Lung (tissue), 11 donors: ENCODE measurements at regions not wholly inside any gene's neighbourhood (a gene's known extent, or its start where the extent isn't known, plus 50 kb on each side); places are given as distances from the start of the nearest gene placed in this dataset.

Source experiments
- ATAC-seq: fragments of 200-7000 bp; cut with Tn5 transposase; one replicate; pipeline ENCODE4 v1.9.1; 2020; ENCODE audit warnings: moderate number of reproducible peaks; ENCODE audit not compliant: insufficient read depth, low FRiP score
- DNase-seq, 3 donors: peaks; one replicate each; pipeline ENCODE4 v3.0.0-alpha.2; 2013 to 2017
- H3K27ac ChIP-seq, 2 donors: one replicate each; pipeline ENCODE4 v1.5.1; 2013; ENCODE audit warnings: mild to moderate bottlenecking in 2 of 2, moderate library complexity in 2 of 2, control low read depth in 1 of 2, inconsistent platforms in 1 of 2, low read depth in 1 of 2, low read length in 1 of 2
- H3K27me3 ChIP-seq, 3 donors: one replicate each; pipeline ENCODE4 v1.5.1; 2013; ENCODE audit warnings: low read length in 2 of 3; ENCODE audit not compliant: control insufficient read depth in 3 of 3, insufficient read depth in 3 of 3
- H3K36me3 ChIP-seq, 4 donors: one replicate each; pipeline ENCODE4 v1.5.1; 2013; ENCODE audit warnings: low read length in 4 of 4, mild to moderate bottlenecking in 1 of 4, moderate library complexity in 1 of 4; ENCODE audit not compliant: control insufficient read depth in 4 of 4, insufficient read depth in 4 of 4
- H3K4me1 ChIP-seq, 5 donors: one replicate each; pipeline ENCODE4 v1.5.1; 2013; ENCODE audit warnings: low read length in 5 of 5, mild to moderate bottlenecking in 2 of 5, moderate library complexity in 1 of 5; ENCODE audit not compliant: control insufficient read depth in 5 of 5, insufficient read depth in 5 of 5
- H3K4me3 ChIP-seq: one replicate; pipeline ENCODE4 v1.5.1; 2013; ENCODE audit warnings: mild to moderate bottlenecking, control low read depth, moderate library complexity
- H3K9ac ChIP-seq, 2 donors: one replicate each; pipeline ENCODE4 v1.5.1; 2013; ENCODE audit warnings: low read length in 2 of 2, control low read depth in 1 of 2; ENCODE audit not compliant: insufficient read depth in 1 of 2
- H3K9me3 ChIP-seq, 4 donors: one replicate each; pipeline ENCODE4 v1.5.1; 2013; ENCODE audit warnings: low read length in 3 of 4, mild to moderate bottlenecking in 1 of 4, moderate library complexity in 1 of 4; ENCODE audit not compliant: control insufficient read depth in 4 of 4, insufficient read depth in 3 of 4
- WGBS, 2 donors: extraction: QIAGEN DNeasy Blood & Tissue Kit; methylation state at CpG; one replicate each; pipeline ENCODE4 v1.1.7; 2013; 5-methylcytosine and 5-hydroxymethylcytosine counted together
- TF ChIP-seq, protein P1 (sequence below): IDR thresholded peaks from 2 replicates; pipeline ENCODE4 v1.5.1; 2012; ENCODE audit warnings: mild to moderate bottlenecking; ENCODE audit errors: control extremely low read depth, extremely low read depth
- donor health status: control.
- donor health status: control.
- donor health status: Bipolar disorder and iron deficiency.
- donor health status: healthy.
- donor health status: DM: yes; HTN: yes; CAD: no.

DNA sequence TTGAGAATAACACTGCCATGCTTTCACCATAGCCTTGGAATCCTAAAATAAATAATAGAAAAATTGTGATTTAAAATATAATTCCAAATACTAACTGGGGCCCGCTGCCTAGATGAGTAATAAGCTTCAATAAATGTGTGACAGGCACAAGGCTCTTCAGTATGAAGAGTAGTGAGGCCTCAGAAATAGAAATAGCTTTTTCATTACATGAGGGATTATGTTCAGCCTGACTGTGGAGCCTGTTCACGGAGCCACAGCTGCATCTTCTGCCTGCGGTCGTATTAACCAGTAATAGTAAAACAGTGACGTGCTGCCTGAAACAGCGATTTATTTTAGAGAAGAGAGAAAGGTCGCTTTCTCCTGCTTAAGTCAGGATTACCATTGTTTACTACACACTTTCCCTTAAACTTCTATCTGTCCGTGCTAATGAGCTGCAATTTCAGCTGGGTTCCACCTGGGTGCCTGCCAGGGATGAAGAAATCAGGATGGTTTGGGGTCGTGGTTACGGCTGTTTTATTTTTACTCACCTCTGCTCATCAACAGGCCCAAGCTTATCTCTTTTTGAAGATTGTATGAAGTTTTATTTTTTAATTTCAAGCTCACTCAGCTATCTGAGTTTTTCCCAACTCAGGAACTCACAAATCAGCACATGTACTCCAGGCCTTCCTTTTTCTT, 284.9 kb upstream of the WWC1 start:
- TF ChIP-seq, protein P1, sequence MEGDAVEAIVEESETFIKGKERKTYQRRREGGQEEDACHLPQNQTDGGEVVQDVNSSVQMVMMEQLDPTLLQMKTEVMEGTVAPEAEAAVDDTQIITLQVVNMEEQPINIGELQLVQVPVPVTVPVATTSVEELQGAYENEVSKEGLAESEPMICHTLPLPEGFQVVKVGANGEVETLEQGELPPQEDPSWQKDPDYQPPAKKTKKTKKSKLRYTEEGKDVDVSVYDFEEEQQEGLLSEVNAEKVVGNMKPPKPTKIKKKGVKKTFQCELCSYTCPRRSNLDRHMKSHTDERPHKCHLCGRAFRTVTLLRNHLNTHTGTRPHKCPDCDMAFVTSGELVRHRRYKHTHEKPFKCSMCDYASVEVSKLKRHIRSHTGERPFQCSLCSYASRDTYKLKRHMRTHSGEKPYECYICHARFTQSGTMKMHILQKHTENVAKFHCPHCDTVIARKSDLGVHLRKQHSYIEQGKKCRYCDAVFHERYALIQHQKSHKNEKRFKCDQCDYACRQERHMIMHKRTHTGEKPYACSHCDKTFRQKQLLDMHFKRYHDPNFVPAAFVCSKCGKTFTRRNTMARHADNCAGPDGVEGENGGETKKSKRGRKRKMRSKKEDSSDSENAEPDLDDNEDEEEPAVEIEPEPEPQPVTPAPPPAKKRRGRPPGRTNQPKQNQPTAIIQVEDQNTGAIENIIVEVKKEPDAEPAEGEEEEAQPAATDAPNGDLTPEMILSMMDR, result no peak
- peak overlapping the region in 1 of 2 donors; percentile 82 for H3K9ac ChIP-seq
- DNase-seq, result peak; percentile 38 to 72 (median 67)
- peak overlapping the region in 1 of 2 donors; percentile 65 for H3K27ac ChIP-seq
- H3K36me3 ChIP-seq, result no peaks in the 10 kb centered on the region
- no peak overlapping the region for H3K4me3 ChIP-seq
- peaks cover 0 to 38% (median 12%) of the 10 kb centered on the region in 5 donors for H3K4me1 ChIP-seq
- H3K27me3 ChIP-seq, result peaks cover 0 to 4% (median 0%) of the 10 kb centered on the region in 3 donors
- no peak for ATAC-seq
- no peaks in the 10 kb centered on the region for H3K9me3 ChIP-seq
- 72 to 76% methylated on average over 10 of the region's 10 CpGs for WGBS, 2 donors

DNA sequence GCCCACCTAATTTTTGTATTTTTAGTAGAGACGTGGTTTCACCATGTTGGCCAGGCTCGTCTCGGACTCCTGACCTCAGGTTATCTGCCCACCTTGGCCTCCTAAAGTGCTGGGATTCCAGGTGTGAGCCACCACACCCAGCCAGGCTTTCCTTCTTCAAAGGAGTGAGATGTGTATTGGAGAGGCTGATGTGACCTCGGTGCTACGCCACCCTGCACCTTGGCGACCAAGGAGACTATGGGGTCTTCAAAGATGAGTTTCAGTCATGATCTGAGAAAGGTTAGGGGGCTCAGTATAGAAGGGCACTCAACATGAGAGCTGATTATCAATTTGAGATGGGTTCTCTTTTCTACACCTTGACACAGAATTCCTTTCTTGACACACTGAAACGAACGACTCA, 284.2 kb upstream of the WWC1 start:
- WGBS, 2 donors, result 89% methylated on average over 8 of the region's 8 CpGs
- no peak for DNase-seq
- ATAC-seq, result no peak
- Histone ChIP-seq H3K9ac (no peak overlapping the region), H3K9me3 (no peaks in the 10 kb centered on the region), H3K4me1 (peaks cover 0 to 33% (median 12%) of the 10 kb centered on the region in 5 donors), H3K27me3 (peaks cover 0 to 4% (median 0%) of the 10 kb centered on the region in 3 donors), H3K27ac (no peak overlapping the region), H3K4me3 (no peak overlapping the region), H3K36me3 (no peaks in the 10 kb centered on the region)
- TF ChIP-seq, protein P1, result no peak

DNA sequence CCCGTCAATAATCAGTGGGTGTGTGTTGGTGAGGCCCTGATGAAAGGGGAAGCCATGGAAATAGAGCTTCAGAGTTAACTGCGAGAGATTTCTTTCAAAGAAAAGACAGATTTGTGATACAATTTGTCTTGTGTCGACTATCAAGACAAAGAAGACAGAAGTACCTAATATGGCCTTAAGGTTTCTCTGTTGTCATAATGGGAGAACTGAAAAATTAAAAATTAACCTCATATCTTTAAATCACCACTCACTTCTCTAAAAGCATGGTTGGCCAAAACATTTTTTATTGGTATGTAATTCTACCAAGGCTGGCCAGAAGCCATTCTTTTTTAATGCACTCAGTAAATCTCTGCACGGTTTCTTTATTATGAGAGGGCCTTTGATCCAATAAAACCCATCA, 282.9 kb upstream of the WWC1 start:
- no peak for ATAC-seq
- DNase-seq, result no peak
- Histone ChIP-seq H3K27me3 (peaks cover 0 to 4% (median 0%) of the 10 kb centered on the region in 3 donors), H3K36me3 (no peaks in the 10 kb centered on the region), H3K9me3 (no peaks in the 10 kb centered on the region), H3K27ac (peak overlapping the region in 1 of 2 donors; percentile 36), H3K4me1 (peaks cover 0 to 33% (median 12%) of the 10 kb centered on the region in 5 donors), H3K9ac (no peak overlapping the region), H3K4me3 (no peak overlapping the region)
- 81 to 85% methylated on average over 4 of the region's 4 CpGs for WGBS, 2 donors
- TF ChIP-seq, protein P1, result no peak
